Hematopoietic multipotent progenitor cell treated with erythropoietin and hydrocortisone succinate and interleukin-3 and kit ligand, for 4 days (in vitro differentiated cells): ENCODE measurements at regions not wholly inside any gene's neighbourhood (a gene's known extent, or its start where the extent isn't known, plus 50 kb on each side); places are given as distances from the start of the nearest gene placed in this dataset.
"Not testable (repeated sequence)": the region's sequence is repeated elsewhere in the genome, so short reads cannot be mapped to it uniquely, and the experiment has no call there.

Source experiments
- DNase-seq: peaks from one replicate; pipeline ENCODE4 v3.0.0-alpha.2; 2015

- DNase-seq: no peak
Observed at GRCh38 chr16:22627043-22627442, 116.4 kb downstream of the NPIPB5 start.

- no peak for DNase-seq
Observed at GRCh38 chr16:22628994-22629393, 118.3 kb downstream of the NPIPB5 start.

- no peak for DNase-seq
Observed at GRCh38 chr16:22630242-22630641, 119.6 kb downstream of the NPIPB5 start.

DNA sequence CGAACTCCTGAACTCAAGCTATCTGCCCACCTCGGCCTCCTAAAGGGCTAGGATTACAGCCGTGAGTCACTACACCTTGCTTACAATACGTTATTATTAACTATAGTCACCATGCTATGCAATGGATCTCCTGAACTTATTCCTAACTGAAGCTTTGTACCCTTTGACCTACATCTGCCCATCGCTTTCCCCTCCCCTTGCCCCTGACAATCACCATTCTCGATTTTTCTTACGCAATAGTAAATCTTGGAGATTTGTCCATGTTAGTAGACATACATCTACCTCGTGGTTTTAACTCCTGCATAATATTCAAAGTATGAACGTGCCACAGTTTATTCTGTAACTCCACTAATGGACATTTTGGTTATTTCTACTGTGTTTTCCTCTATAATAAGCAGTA is 120.6 kb downstream of the NPIPB5 start:
- DNase-seq: no peak

- no peak for DNase-seq
Observed at GRCh38 chr16:22632606-22633005, 121.9 kb downstream of the NPIPB5 start.

DNA sequence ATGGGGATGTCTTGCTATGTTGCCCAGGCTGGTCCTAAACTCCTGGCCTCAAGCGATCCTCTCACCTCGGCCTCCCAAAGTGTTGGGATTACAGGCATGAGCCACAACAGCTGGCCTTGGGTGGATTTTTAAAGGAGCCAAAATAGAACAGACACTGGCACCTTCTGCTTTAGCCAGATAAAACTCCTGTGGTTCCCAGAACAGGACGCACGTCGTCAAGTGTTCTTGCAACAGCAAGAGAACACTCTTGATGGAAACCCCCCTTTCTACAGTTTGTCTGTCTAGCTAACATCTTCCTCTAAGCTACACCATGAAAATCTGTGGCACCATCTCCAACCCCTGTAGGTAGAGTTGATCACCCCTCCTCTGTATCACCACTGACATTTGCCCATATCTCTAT is 122.6 kb downstream of the NPIPB5 start:
- DNase-seq: peak; percentile 64

DNA sequence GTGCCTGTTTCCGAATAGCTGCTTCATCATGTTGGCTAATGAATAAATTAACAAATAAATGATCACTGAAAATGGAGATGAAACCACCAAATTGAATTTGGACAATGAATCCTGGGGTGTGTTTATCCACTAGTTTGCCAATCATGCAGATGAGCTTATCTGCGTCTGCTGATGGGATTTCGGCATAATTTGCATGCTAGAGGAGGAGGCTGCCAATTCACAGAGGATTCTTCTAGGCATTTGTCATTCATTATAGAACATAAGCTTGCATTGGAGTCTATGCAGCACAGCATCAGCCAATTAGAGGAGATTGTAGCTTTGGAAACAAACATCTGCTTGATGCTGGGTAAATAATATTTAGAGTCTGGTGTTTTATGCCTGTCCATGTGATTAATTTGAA is 123.1 kb downstream of the NPIPB5 start:
- no peak for DNase-seq

GRCh38 chr16:22634954-22635353 is 124.3 kb downstream of the NPIPB5 start:
- no peak for DNase-seq

GRCh38 chr16:22635357-22635761 is 124.7 kb downstream of the NPIPB5 start:
- no peak for DNase-seq

GRCh38 chr16:22635801-22636200 is 125.1 kb downstream of the NPIPB5 start:
- no peak for DNase-seq

GRCh38 chr16:22638393-22639206 is 127.9 kb downstream of the NPIPB5 start:
- DNase-seq: no peak

- DNase-seq: peak; percentile 70
Observed at GRCh38 chr16:22641131-22641628, 130.5 kb downstream of the NPIPB5 start.

- no peak for DNase-seq
Observed at GRCh38 chr16:22642416-22643088, 131.9 kb downstream of the NPIPB5 start.

- DNase-seq: not testable (repeated sequence)
Observed at GRCh38 chr16:22643203-22643602, 132.5 kb downstream of the NPIPB5 start.

GRCh38 chr16:22643886-22644285 is 133.2 kb downstream of the NPIPB5 start:
- DNase-seq: no peak

GRCh38 chr16:22645868-22646267 is 135.2 kb downstream of the NPIPB5 start:
- DNase-seq: no peak

- no peak for DNase-seq
Observed at GRCh38 chr16:22646948-22647556, 136.4 kb downstream of the NPIPB5 start.

- no peak for DNase-seq
Observed at GRCh38 chr16:22648141-22648540, 137.4 kb downstream of the NPIPB5 start.

DNA sequence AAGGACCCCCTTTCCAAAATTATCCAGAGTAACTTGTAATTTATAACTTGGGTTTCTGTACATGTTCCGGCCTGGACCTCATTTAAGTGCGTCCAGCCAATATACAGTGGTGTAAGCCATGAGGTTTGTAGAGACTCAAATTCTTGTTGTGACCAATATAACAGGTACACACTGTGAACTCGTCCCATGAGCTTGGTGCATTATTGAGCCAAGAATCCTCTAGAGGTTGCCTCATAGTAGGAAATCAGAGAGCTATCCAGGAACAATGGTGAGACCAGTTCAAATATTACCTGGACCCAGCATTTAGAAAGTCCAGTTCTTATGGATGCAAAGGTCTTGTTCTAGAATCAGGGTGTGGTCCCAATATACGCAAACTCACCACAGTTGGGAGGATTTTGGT is 138.2 kb downstream of the NPIPB5 start:
- no peak for DNase-seq

DNA sequence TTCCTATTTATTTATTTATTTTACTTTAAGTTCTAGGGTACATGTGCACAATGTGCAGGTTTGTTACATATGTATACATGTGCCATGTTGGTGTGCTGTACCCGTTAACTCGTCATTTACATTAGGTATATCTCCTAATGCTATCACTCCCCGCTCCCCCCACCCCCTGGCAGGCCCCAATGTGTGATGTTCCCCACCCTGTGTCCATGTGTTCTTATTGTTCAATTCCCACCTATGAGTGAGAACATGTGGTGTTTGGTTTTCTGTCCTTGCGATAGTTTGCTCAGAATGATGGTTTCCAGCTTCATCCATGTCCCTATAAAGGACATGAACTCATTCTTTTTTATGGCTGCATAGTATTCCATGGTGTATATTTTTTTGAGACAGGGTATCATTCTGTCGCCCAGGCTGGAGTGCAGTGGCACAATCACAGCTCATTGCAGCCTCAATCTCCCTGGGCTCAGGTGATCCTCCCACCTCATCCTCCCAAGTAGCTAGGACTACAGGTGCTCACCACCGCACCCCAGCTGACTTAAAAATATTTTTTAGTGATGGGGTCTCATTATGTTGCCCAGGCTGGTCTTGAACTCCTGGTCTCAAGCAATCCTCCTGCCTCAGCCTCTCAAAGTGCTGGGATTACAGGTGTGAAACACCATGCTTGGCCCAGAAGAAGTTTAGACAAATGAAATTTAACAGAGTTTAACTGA is 140.6 kb downstream of the NPIPB5 start:
- DNase-seq: not testable (repeated sequence)

DNA sequence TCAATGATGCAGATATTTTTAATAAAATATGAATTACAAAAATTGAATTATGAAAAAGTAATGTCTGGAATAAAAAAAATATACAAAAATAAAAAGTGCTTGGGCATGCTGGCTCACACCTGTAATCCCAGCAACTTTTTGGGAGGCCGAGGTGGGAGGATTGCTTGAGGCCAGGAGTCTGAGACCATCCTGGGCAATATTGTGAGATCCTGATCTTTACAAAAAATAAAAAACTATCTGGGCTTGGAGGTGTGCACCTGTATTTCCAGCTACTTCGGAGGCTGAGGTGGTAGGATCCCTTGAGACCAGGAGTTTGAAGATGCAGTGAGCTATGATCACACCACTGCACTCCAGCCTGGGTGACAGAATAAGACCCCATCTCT is 141.8 kb downstream of the NPIPB5 start:
- DNase-seq: no peak

DNA sequence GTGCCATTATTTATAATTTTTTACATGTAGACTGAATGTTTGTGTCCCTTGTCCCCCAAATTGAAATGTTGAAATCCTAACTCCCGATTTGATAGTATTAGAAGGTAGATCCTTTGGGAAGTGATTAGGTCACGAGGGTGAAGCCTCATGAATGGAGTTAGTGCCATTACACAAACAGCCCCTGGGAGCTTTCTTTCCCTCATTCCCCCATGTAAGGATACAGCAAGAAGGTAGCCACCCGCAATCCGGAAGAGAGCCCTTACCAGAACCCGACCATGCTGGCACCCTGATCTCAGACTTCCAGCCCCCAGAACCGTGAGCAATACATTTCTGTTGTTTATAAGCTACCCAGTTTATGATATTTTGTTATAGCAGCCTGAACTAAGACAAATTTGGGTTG is 143.2 kb downstream of the NPIPB5 start:
- DNase-seq: no peak

GRCh38 chr16:22656573-22656972 is 145.9 kb downstream of the NPIPB5 start:
- not testable (repeated sequence) for DNase-seq
